Neuronal stem cell (in vitro differentiated cells): ENCODE measurements at regions not wholly inside any gene's neighbourhood (a gene's known extent, or its start where the extent isn't known, plus 50 kb on each side); places are given as distances from the start of the nearest gene placed in this dataset.

Experiments used
- DNase-seq: peaks from one replicate; pipeline ENCODE4 v3.0.0-alpha.2; 2013; ENCODE audit warnings: low spot score
- H2AFZ ChIP-seq: one replicate; pipeline ENCODE4 v1.6.1; 2013; ENCODE audit warnings: mild to moderate bottlenecking, low read length, inconsistent platforms
- H2AK5ac ChIP-seq: 2 replicates; pipeline ENCODE4 v1.6.1; 2013; ENCODE audit warnings: low read depth, mild to moderate bottlenecking, inconsistent platforms, low read length, moderate library complexity, mixed read lengths
- H2BK120ac ChIP-seq: 2 replicates; pipeline ENCODE4 v1.6.1; 2013; ENCODE audit warnings: low read depth, mild to moderate bottlenecking, inconsistent platforms, low read length, moderate library complexity, mixed read lengths
- H2BK12ac ChIP-seq: one replicate; pipeline ENCODE4 v1.6.1; 2013; ENCODE audit warnings: low read length, inconsistent platforms
- H2BK15ac ChIP-seq: 2 replicates; pipeline ENCODE4 v1.6.1; 2013; ENCODE audit warnings: mild to moderate bottlenecking, low read length, inconsistent platforms, mixed read lengths
- H2BK5ac ChIP-seq: one replicate; pipeline ENCODE4 v1.6.1; 2013; ENCODE audit warnings: inconsistent platforms, mild to moderate bottlenecking, low read length, moderate library complexity
- H3K14ac ChIP-seq: one replicate; pipeline ENCODE4 v1.6.1; 2013; ENCODE audit warnings: low read length, inconsistent platforms
- H3K18ac ChIP-seq: 2 replicates; pipeline ENCODE4 v1.6.1; 2013; ENCODE audit warnings: low read length, inconsistent platforms
- H3K23ac ChIP-seq: 2 replicates; pipeline ENCODE4 v1.6.1; 2013; ENCODE audit warnings: low read depth, mild to moderate bottlenecking, mixed read lengths, low read length, inconsistent platforms; ENCODE audit not compliant: poor library complexity
- H3K27ac ChIP-seq: replicated peaks from 3 replicates; pipeline ENCODE4 v1.5.1; 2013; ENCODE audit warnings: low read length, inconsistent platforms
- H3K27me3 ChIP-seq, 3 experiments: 2 replicates each; pipeline ENCODE4 v1.6.1; 2013; ENCODE audit warnings: low read length in 3 of 3, mild to moderate bottlenecking in 2 of 3, inconsistent platforms in 1 of 3, low read depth in 1 of 3, mixed read lengths in 1 of 3, moderate library complexity in 1 of 3; ENCODE audit not compliant: control insufficient read depth in 3 of 3, insufficient read depth in 3 of 3
- H3K36me3 ChIP-seq, 2 donors: replicated peaks in 1 of 2; 2 replicates each; pipeline ENCODE4 v1.6.1; 2013; ENCODE audit warnings: low read length in 2 of 2; ENCODE audit not compliant: control insufficient read depth in 2 of 2, insufficient read depth in 2 of 2
- H3K4ac ChIP-seq: 2 replicates; pipeline ENCODE4 v1.6.1; 2013; ENCODE audit warnings: inconsistent platforms, mild to moderate bottlenecking, low read length, moderate library complexity
- H3K4me1 ChIP-seq, 2 donors: 1 replicate in 1 of 2; 2 replicates in 1 of 2; pipeline ENCODE4 v1.6.1; 2013; ENCODE audit warnings: low read length in 2 of 2, low read depth in 1 of 2; ENCODE audit not compliant: control insufficient read depth in 2 of 2, insufficient read depth in 1 of 2
- H3K4me2 ChIP-seq: one replicate; pipeline ENCODE4 v1.6.1; 2013; ENCODE audit warnings: mild to moderate bottlenecking, low read length, inconsistent platforms; ENCODE audit not compliant: insufficient read depth, poor library complexity, severe bottlenecking
- H3K4me3 ChIP-seq, 2 donors: 2 replicates each; pipeline ENCODE4 v1.5.1; 2013; ENCODE audit warnings: low read length in 2 of 2, mild to moderate bottlenecking in 2 of 2, inconsistent platforms in 1 of 2, moderate library complexity in 1 of 2
- H3K79me1 ChIP-seq: one replicate; pipeline ENCODE4 v1.6.1; 2013; ENCODE audit warnings: low read depth, mild to moderate bottlenecking, inconsistent platforms, low read length, moderate library complexity
- H3K9ac ChIP-seq: one replicate; pipeline ENCODE4 v1.6.1; 2013; ENCODE audit warnings: mild to moderate bottlenecking, low read depth, low read length, inconsistent platforms; ENCODE audit not compliant: poor library complexity
- H3K9me3 ChIP-seq, 2 donors: replicated peaks in 1 of 2; 2 replicates each; pipeline versions ENCODE3 to v1.6.1; 2013; ENCODE audit warnings: low read length in 2 of 2, mild to moderate bottlenecking in 2 of 2, inconsistent platforms in 1 of 2, low read depth in 1 of 2, mixed read lengths in 1 of 2, moderate library complexity in 1 of 2; ENCODE audit not compliant: control insufficient read depth in 2 of 2, insufficient read depth in 1 of 2
- H4K8ac ChIP-seq: one replicate; pipeline ENCODE4 v1.6.1; 2013; ENCODE audit warnings: low read depth, mild to moderate bottlenecking, inconsistent platforms, low read length, moderate library complexity
- H4K91ac ChIP-seq: one replicate; pipeline ENCODE4 v1.6.1; 2013; ENCODE audit warnings: low read length, low read depth, mild to moderate bottlenecking, inconsistent platforms; ENCODE audit not compliant: poor library complexity
- WGBS, 2 donors: extraction: QIAGEN DNeasy Blood & Tissue Kit; methylation state at CpG; one replicate each; pipeline ENCODE4 v1.1.7; 2013; ENCODE audit warnings: missing lambda C conversion rate in 2 of 2, mixed read lengths in 1 of 2; ENCODE audit not compliant: insufficient read length in 2 of 2, insufficient replicate concordance in 1 of 2; ENCODE audit errors: extremely low coverage in 2 of 2; 5-methylcytosine and 5-hydroxymethylcytosine counted together

DNA sequence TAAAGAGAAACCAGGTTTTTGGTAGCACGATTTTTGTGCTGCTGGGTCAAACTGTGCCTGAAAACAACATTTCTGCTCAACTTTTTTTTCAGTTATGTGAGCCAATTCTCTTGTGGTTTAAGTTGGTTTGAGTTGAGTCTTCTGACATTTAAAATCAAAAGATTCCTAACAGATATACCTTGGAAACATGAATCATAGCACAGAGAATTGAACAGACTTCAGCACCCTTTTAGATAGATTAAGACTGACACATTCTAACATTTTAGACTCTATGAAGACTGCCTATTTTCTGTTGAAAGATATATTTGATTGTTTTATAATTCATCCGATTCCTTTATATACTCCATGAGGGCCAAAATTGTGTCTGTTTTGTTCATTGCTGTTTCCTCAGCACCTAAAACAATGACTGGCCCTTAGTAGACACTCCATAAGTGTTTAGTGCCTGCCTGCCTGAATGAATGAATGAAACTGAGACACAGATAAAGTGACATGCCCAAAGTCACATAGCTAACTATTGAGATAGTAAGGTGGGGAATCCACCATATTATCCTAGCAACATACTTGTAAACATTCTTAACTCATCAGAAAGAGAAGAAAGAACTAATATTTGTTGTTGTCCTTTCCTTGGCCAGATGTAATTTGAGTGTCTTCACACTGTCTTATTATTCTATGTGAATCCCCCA is 624.0 kb downstream of the MID1IP1 start:
- no peak overlapping the region for H2BK120ac ChIP-seq
- no CpG with 5 or more reads among the region's 2 CpGs for WGBS, 2 donors
- H3K4me2 ChIP-seq: no peak overlapping the region
- no peak overlapping the region for H3K4ac ChIP-seq
- H3K9ac ChIP-seq: no peak overlapping the region
- H3K18ac ChIP-seq: no peak overlapping the region
- H3K23ac ChIP-seq: no peak overlapping the region
- H3K27ac ChIP-seq: no peak overlapping the region
- no peak overlapping the region for H2BK5ac ChIP-seq
- H2BK15ac ChIP-seq: no peak overlapping the region
- no peak overlapping the region for H3K14ac ChIP-seq
- H3K79me1 ChIP-seq: no peaks in the 10 kb centered on the region
- H2BK12ac ChIP-seq: no peak overlapping the region
- no peak overlapping the region for H3K4me3 ChIP-seq
- no peak overlapping the region for H2AK5ac ChIP-seq
- no peak overlapping the region for H4K8ac ChIP-seq
- H3K9me3 ChIP-seq: no peaks in the 10 kb centered on the region
- H3K36me3 ChIP-seq: no peaks in the 10 kb centered on the region
- peaks cover 0 to 5% (median 0%) of the 10 kb centered on the region in 3 experiments for H3K27me3 ChIP-seq
- no peak overlapping the region for H4K91ac ChIP-seq
- no peak for DNase-seq
- H3K4me1 ChIP-seq: no peaks in the 10 kb centered on the region
- H2AFZ ChIP-seq: no peak overlapping the region

DNA sequence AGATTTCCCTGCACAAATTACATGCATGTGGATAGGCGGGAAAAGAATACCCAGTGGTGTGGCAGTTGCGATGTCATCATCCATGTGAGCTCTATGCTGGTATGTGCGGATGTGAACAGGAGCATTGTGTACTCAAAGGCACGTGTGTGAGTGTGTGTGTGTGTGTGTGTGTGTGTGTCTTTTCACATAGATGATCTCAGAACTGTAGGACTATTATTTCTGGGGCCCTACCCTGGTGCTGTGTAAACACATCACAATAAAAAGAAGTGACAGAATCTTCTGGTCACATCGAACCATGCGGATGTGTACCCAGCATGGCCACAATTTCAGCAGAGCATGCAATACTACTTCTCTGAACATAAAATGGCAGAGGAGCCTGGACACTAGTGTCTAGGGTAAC is 624.8 kb downstream of the MID1IP1 start:
- WGBS, 2 donors: no CpG with 5 or more reads among the region's 6 CpGs
- Histone ChIP-seq H3K27me3 (peaks cover 0 to 5% (median 0%) of the 10 kb centered on the region in 3 experiments), H3K9me3 (no peaks in the 10 kb centered on the region), H3K18ac (no peak overlapping the region), H3K23ac (no peak overlapping the region), H2BK15ac (no peak overlapping the region), H2AK5ac (no peak overlapping the region), H4K8ac (no peak overlapping the region), H2BK120ac (no peak overlapping the region), H2AFZ (no peak overlapping the region), H3K36me3 (no peaks in the 10 kb centered on the region), H3K4me1 (no peaks in the 10 kb centered on the region), H3K4me2 (no peak overlapping the region), H3K27ac (no peak overlapping the region), H2BK12ac (no peak overlapping the region), H3K14ac (no peak overlapping the region), H2BK5ac (no peak overlapping the region), H3K4me3 (no peak overlapping the region), H3K79me1 (no peaks in the 10 kb centered on the region), H3K9ac (no peak overlapping the region), H3K4ac (no peak overlapping the region), H4K91ac (no peak overlapping the region)
- DNase-seq: no peak

DNA sequence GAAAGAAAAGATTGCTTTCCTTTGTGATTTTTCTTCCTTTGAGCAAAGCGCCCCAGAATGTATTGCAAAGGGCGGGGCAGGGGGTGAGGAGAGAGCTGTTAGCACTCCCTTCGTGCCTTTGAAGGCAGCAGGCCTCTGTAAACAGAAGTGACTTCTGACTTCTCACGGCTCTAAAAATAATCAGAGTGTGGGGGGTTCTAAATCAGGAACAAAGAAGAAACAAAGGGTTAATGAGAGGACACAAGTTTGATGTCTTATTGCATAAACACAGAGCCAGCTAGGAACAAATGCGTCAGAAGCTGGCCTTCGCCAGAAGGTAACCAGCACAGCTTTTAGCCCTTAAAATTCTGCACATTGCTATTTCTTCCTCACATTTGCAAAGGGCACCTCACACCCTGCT is 626.2 kb downstream of the MID1IP1 start:
- Histone ChIP-seq H2BK12ac (no peak overlapping the region), H3K14ac (no peak overlapping the region), H3K4me3 (no peak overlapping the region), H3K9ac (no peak overlapping the region), H2BK15ac (no peak overlapping the region), H3K4me1 (no peaks in the 10 kb centered on the region), H3K27me3 (peaks cover 0 to 5% (median 0%) of the 10 kb centered on the region in 3 experiments), H3K27ac (no peak overlapping the region), H2AK5ac (no peak overlapping the region), H2BK120ac (no peak overlapping the region), H3K23ac (no peak overlapping the region), H2AFZ (no peak overlapping the region), H3K4ac (no peak overlapping the region), H3K4me2 (no peak overlapping the region), H3K36me3 (no peaks in the 10 kb centered on the region), H3K79me1 (no peaks in the 10 kb centered on the region), H4K91ac (no peak overlapping the region), H3K18ac (no peak overlapping the region), H2BK5ac (no peak overlapping the region), H3K9me3 (no peaks in the 10 kb centered on the region), H4K8ac (no peak overlapping the region)
- DNase-seq: no peak
- no CpG with 5 or more reads among the region's 6 CpGs for WGBS, 2 donors

DNA sequence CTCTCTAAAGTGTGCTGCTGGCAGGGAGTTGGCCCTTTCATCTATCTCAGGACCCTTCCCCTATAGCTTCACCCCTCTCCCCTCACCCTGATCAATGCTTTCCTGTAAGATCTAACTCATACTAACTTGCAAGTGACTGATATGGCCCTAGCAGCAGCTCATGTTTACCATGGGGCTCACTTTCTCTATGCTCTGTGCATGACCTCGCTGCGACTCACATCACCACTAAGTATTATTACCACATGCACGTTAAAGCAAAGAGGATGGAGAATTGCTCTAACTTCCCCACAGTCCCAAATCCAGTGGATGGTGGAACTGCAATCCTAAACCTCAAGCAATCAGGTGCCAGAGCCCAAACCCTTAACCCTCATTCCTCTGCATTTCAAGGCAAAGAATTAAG is 626.6 kb downstream of the MID1IP1 start:
- Histone ChIP-seq H3K27ac (no peak overlapping the region), H3K9ac (no peak overlapping the region), H2BK12ac (no peak overlapping the region)

More for the DNA sequence above, 626.6 kb downstream of the MID1IP1 start:
- H3K4me3 ChIP-seq: no peak overlapping the region
- H2BK120ac ChIP-seq: no peak overlapping the region
- H3K9me3 ChIP-seq: no peaks in the 10 kb centered on the region
- H4K91ac ChIP-seq: no peak overlapping the region
- no peak overlapping the region for H3K4me2 ChIP-seq
- no CpG with 5 or more reads among the region's 3 CpGs for WGBS, 2 donors
- H3K23ac ChIP-seq: no peak overlapping the region
- H2BK15ac ChIP-seq: no peak overlapping the region
- peaks cover 0 to 5% (median 0%) of the 10 kb centered on the region in 3 experiments for H3K27me3 ChIP-seq
- H3K36me3 ChIP-seq: no peaks in the 10 kb centered on the region
- no peak overlapping the region for H2BK5ac ChIP-seq
- no peak overlapping the region for H2AK5ac ChIP-seq
- no peak overlapping the region for H3K18ac ChIP-seq
- no peaks in the 10 kb centered on the region for H3K79me1 ChIP-seq
- DNase-seq: no peak
- H3K4ac ChIP-seq: no peak overlapping the region
- H3K4me1 ChIP-seq: no peaks in the 10 kb centered on the region
- no peak overlapping the region for H3K14ac ChIP-seq
- no peak overlapping the region for H2AFZ ChIP-seq
- no peak overlapping the region for H4K8ac ChIP-seq
